ENCODE measurements at regions not wholly inside any gene's neighbourhood (a gene's known extent, or its start where the extent isn't known, plus 50 kb on each side); places are given as distances from the start of the nearest gene placed in this dataset.

DNA sequence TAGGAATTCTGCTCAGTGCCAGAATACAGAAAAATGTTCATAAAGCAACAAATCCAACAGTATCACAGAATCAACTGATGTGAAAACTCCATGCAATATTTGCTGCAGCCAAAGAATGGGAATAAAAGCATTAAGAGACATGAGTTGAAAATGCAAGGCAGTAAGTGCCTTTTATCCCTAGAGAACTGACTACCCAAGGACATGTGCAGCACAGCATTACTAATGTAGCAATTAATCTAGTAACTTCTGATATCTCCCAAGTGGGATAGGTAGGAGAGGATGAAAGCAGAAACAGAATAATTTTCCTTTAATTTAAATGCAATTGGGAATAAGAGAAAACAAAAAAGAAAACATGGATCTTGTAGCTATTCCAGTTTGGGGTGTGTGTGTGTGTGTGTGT lies 497.5 kb upstream of the CBLB start:
- TF ChIP-seq, protein P1, sequence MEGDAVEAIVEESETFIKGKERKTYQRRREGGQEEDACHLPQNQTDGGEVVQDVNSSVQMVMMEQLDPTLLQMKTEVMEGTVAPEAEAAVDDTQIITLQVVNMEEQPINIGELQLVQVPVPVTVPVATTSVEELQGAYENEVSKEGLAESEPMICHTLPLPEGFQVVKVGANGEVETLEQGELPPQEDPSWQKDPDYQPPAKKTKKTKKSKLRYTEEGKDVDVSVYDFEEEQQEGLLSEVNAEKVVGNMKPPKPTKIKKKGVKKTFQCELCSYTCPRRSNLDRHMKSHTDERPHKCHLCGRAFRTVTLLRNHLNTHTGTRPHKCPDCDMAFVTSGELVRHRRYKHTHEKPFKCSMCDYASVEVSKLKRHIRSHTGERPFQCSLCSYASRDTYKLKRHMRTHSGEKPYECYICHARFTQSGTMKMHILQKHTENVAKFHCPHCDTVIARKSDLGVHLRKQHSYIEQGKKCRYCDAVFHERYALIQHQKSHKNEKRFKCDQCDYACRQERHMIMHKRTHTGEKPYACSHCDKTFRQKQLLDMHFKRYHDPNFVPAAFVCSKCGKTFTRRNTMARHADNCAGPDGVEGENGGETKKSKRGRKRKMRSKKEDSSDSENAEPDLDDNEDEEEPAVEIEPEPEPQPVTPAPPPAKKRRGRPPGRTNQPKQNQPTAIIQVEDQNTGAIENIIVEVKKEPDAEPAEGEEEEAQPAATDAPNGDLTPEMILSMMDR (IDR thresholded peaks at IDR 0.05): no peak
- no peak for TF ChIP-seq POLR2A (IDR thresholded peaks at IDR 0.05)

Measured in body of pancreas (tissue), 4 donors.